Right forelimb (tissue), 1 donor: ENCODE measurements at regions not wholly inside any gene's neighbourhood (a gene's known extent, or its start where the extent isn't known, plus 50 kb on each side); places are given as distances from the start of the nearest gene placed in this dataset.

Experiments
- DNase-seq: peaks from one replicate; pipeline ENCODE4 v3.0.0-alpha.2; 2018

- no peak for DNase-seq
Measured at GRCh38 chr3:124281453-124282316, 289.8 kb upstream of the ROPN1 start.

- no peak for DNase-seq
Measured at GRCh38 chr3:124282751-124283651, 291.1 kb upstream of the ROPN1 start.

GRCh38 chr3:124283652-124284023, 291.7 kb upstream of the ROPN1 start:
- DNase-seq: no peak

GRCh38 chr3:124288996-124289395, 297.1 kb upstream of the ROPN1 start:
- no peak for DNase-seq

- DNase-seq: no peak
Measured at GRCh38 chr3:124291008-124291407, 299.1 kb upstream of the ROPN1 start.

GRCh38 chr3:124292329-124292728, 300.4 kb upstream of the ROPN1 start:
- no peak for DNase-seq

- DNase-seq: no peak
Measured at GRCh38 chr3:124293584-124293983, 301.7 kb upstream of the ROPN1 start.

GRCh38 chr3:124295362-124295761, 303.4 kb upstream of the ROPN1 start:
- no peak for DNase-seq

- DNase-seq: no peak
Measured at GRCh38 chr3:124296406-124296805, 304.5 kb upstream of the ROPN1 start.

- no peak for DNase-seq
Measured at GRCh38 chr3:124297062-124297980, 305.4 kb upstream of the ROPN1 start.

- DNase-seq: no peak
Measured at GRCh38 chr3:124298301-124298700, 306.4 kb upstream of the ROPN1 start.

- no peak for DNase-seq
Measured at GRCh38 chr3:124298951-124299350, 307.0 kb upstream of the ROPN1 start.

GRCh38 chr3:124299831-124300230, 307.9 kb upstream of the ROPN1 start:
- no peak for DNase-seq

GRCh38 chr3:124300416-124300815, 308.5 kb upstream of the ROPN1 start:
- DNase-seq: no peak

- no peak for DNase-seq
Measured at GRCh38 chr3:124303305-124303910, 311.5 kb upstream of the ROPN1 start.

- DNase-seq: no peak
Measured at GRCh38 chr3:124306665-124307064, 314.7 kb upstream of the ROPN1 start.

GRCh38 chr3:124313621-124314020, 321.7 kb upstream of the ROPN1 start:
- DNase-seq: no peak

- DNase-seq: no peak
Measured at GRCh38 chr3:124315215-124316033, 323.5 kb upstream of the ROPN1 start.

GRCh38 chr3:124316034-124316287, 324.0 kb upstream of the ROPN1 start:
- DNase-seq: no peak

GRCh38 chr3:124318014-124318413, 326.1 kb upstream of the ROPN1 start:
- no peak for DNase-seq

GRCh38 chr3:124318656-124319055, 326.7 kb upstream of the ROPN1 start:
- no peak for DNase-seq

- no peak for DNase-seq
Measured at GRCh38 chr3:124320976-124321375, 329.1 kb upstream of the ROPN1 start.
